ENCODE measurements at regions not wholly inside any gene's neighbourhood (a gene's known extent, or its start where the extent isn't known, plus 50 kb on each side); places are given as distances from the start of the nearest gene placed in this dataset.

GRCh38 chr1:170823120-170823519 lies 112.2 kb upstream of the MROH9 start:
- TF ChIP-seq MAX (IDR thresholded peaks at IDR 0.05) (no peak), NFIC (IDR thresholded peaks at IDR 0.05) (no peak), YY1 (IDR thresholded peaks at IDR 0.05; ENCODE audit: low read depth) (no peak), ZBTB7A (IDR thresholded peaks at IDR 0.05; ENCODE audit: low read depth) (no peak), FOXM1 (IDR thresholded peaks at IDR 0.05; ENCODE audit: borderline replicate concordance, low read depth) (no peak), EP300 (IDR thresholded peaks at IDR 0.05; ENCODE audit: borderline replicate concordance) (no peak), TEAD4 (IDR thresholded peaks at IDR 0.05) (no peak), TAF1 (IDR thresholded peaks at IDR 0.05; ENCODE audit: low read depth) (no peak), RAD21 (IDR thresholded peaks at IDR 0.05; ENCODE audit: low read depth) (no peak), EGR1 (IDR thresholded peaks at IDR 0.05) (no peak), CEBPB (IDR thresholded peaks at IDR 0.05) (no peak)

GRCh38 chr1:170831276-170831675 lies 104.1 kb upstream of the MROH9 start:
- TF ChIP-seq EGR1 (IDR thresholded peaks at IDR 0.05): no peak
- TF ChIP-seq NFIC (IDR thresholded peaks at IDR 0.05): no peak
- TF ChIP-seq CEBPB (IDR thresholded peaks at IDR 0.05): no peak
- TF ChIP-seq MAX (IDR thresholded peaks at IDR 0.05): no peak
- TF ChIP-seq CREB1 (IDR thresholded peaks at IDR 0.05; ENCODE audit: low read depth): no peak
- no peak for TF ChIP-seq TCF12 (IDR thresholded peaks at IDR 0.05; ENCODE audit: low read depth)
- TF ChIP-seq USF1 (IDR thresholded peaks at IDR 0.05): no peak
- no peak for TF ChIP-seq EP300 (IDR thresholded peaks at IDR 0.05; ENCODE audit: borderline replicate concordance)
- no peak for TF ChIP-seq YY1 (IDR thresholded peaks at IDR 0.05; ENCODE audit: low read depth)
- no peak for TF ChIP-seq ZBTB7A (IDR thresholded peaks at IDR 0.05; ENCODE audit: low read depth)
- no peak for TF ChIP-seq REST (IDR thresholded peaks at IDR 0.05; ENCODE audit: low read depth)
- TF ChIP-seq TAF1 (IDR thresholded peaks at IDR 0.05; ENCODE audit: low read depth): no peak
- TF ChIP-seq TEAD4 (IDR thresholded peaks at IDR 0.05): no peak
- no peak for TF ChIP-seq RAD21 (IDR thresholded peaks at IDR 0.05; ENCODE audit: low read depth)
- TF ChIP-seq FOXM1 (IDR thresholded peaks at IDR 0.05; ENCODE audit: borderline replicate concordance, low read depth): no peak

- TF ChIP-seq EGR1 (IDR thresholded peaks at IDR 0.05): no peak
- TF ChIP-seq CREB1 (IDR thresholded peaks at IDR 0.05; ENCODE audit: low read depth): no peak
Observed at GRCh38 chr1:170836141-170836540, 99.2 kb upstream of the MROH9 start.

- TF ChIP-seq YY1 (IDR thresholded peaks at IDR 0.05; ENCODE audit: low read depth): no peak
- no peak for TF ChIP-seq NFIC (IDR thresholded peaks at IDR 0.05)
- no peak for TF ChIP-seq RAD21 (IDR thresholded peaks at IDR 0.05; ENCODE audit: low read depth)
- TF ChIP-seq TCF12 (IDR thresholded peaks at IDR 0.05; ENCODE audit: low read depth): no peak
- TF ChIP-seq EGR1 (IDR thresholded peaks at IDR 0.05): no peak
Observed at GRCh38 chr1:170840371-170840770, 95.0 kb upstream of the MROH9 start.

- no peak for TF ChIP-seq TCF12 (IDR thresholded peaks at IDR 0.05; ENCODE audit: low read depth)
- TF ChIP-seq EGR1 (IDR thresholded peaks at IDR 0.05): no peak
- TF ChIP-seq CEBPB (IDR thresholded peaks at IDR 0.05): no peak
- no peak for TF ChIP-seq REST (IDR thresholded peaks at IDR 0.05; ENCODE audit: low read depth)
- TF ChIP-seq YY1 (IDR thresholded peaks at IDR 0.05; ENCODE audit: low read depth): no peak
- TF ChIP-seq TEAD4 (IDR thresholded peaks at IDR 0.05): no peak
- no peak for TF ChIP-seq EP300 (IDR thresholded peaks at IDR 0.05; ENCODE audit: borderline replicate concordance)
- no peak for TF ChIP-seq TAF1 (IDR thresholded peaks at IDR 0.05; ENCODE audit: low read depth)
- TF ChIP-seq CREB1 (IDR thresholded peaks at IDR 0.05; ENCODE audit: low read depth): no peak
- TF ChIP-seq RAD21 (IDR thresholded peaks at IDR 0.05; ENCODE audit: low read depth): no peak
- no peak for TF ChIP-seq MAX (IDR thresholded peaks at IDR 0.05)
- no peak for TF ChIP-seq FOXM1 (IDR thresholded peaks at IDR 0.05; ENCODE audit: borderline replicate concordance, low read depth)
- no peak for TF ChIP-seq USF1 (IDR thresholded peaks at IDR 0.05)
Observed at GRCh38 chr1:170853302-170853701, 82.0 kb upstream of the MROH9 start.

GRCh38 chr1:170853867-170854266 lies 81.5 kb upstream of the MROH9 start:
- TF ChIP-seq YY1 (IDR thresholded peaks at IDR 0.05; ENCODE audit: low read depth) (no peak), USF1 (IDR thresholded peaks at IDR 0.05) (no peak), TAF1 (IDR thresholded peaks at IDR 0.05; ENCODE audit: low read depth) (no peak), EP300 (IDR thresholded peaks at IDR 0.05; ENCODE audit: borderline replicate concordance) (no peak), RAD21 (IDR thresholded peaks at IDR 0.05; ENCODE audit: low read depth) (no peak), ZBTB7A (IDR thresholded peaks at IDR 0.05; ENCODE audit: low read depth) (no peak), NFIC (IDR thresholded peaks at IDR 0.05) (no peak), REST (IDR thresholded peaks at IDR 0.05; ENCODE audit: low read depth) (no peak), CEBPB (IDR thresholded peaks at IDR 0.05) (no peak), TCF12 (IDR thresholded peaks at IDR 0.05; ENCODE audit: low read depth) (no peak), CREB1 (IDR thresholded peaks at IDR 0.05; ENCODE audit: low read depth) (no peak), TEAD4 (IDR thresholded peaks at IDR 0.05) (no peak), FOXM1 (IDR thresholded peaks at IDR 0.05; ENCODE audit: borderline replicate concordance, low read depth) (no peak), EGR1 (IDR thresholded peaks at IDR 0.05) (no peak), MAX (IDR thresholded peaks at IDR 0.05) (no peak)

Measured in Ishikawa (cell line).